A549 (cell line): ENCODE measurements at regions not wholly inside any gene's neighbourhood (a gene's known extent, or its start where the extent isn't known, plus 50 kb on each side); places are given as distances from the start of the nearest gene placed in this dataset.

Experiments
- CEBPB ChIP-seq, 2 experiments: fragments of >200 bp in 1 of 2; sonication (Bioruptor Twin) in 1 of 2; formaldehyde crosslinking in 1 of 2; IDR thresholded peaks; 2 replicates each; pipeline ENCODE4 v1.6.1; 2012 to 2016
- CHD2 ChIP-seq: fragments of 150-350 bp; IDR thresholded peaks from 2 replicates; pipeline ENCODE4 v1.6.1; 2014; ENCODE audit warnings: low read length; ENCODE audit not compliant: partially characterized antibody
- CTCF ChIP-seq: fragments of >200 bp; sonication (Bioruptor Twin); formaldehyde crosslinking; IDR thresholded peaks from 3 replicates; pipeline ENCODE4 v1.5.1; 2016
- FOXS1 ChIP-seq: fragments of 250-450 bp; sonication (Bioruptor Pico); IDR thresholded peaks from 2 replicates; pipeline ENCODE4 v1.5.0; 2020; ENCODE audit warnings: mild to moderate bottlenecking, moderate library complexity
- JUN ChIP-seq, 2 experiments: fragments of >200 bp; sonication (Bioruptor Twin); formaldehyde crosslinking; IDR thresholded peaks; 2 replicates in 1 of 2; 3 replicates in 1 of 2; pipeline ENCODE4 v1.6.1; 2016 to 2017
- MAX ChIP-seq: IDR thresholded peaks from 2 replicates; pipeline ENCODE4 v1.6.1; 2012
- NR3C1 ChIP-seq: fragments of >200 bp; sonication (Bioruptor Twin); formaldehyde crosslinking; IDR thresholded peaks from 3 replicates; pipeline ENCODE4 v1.6.1; 2017
- PHF8 ChIP-seq: fragments of 200-600 bp; sonication (generic); IDR thresholded peaks from 2 replicates; pipeline ENCODE4 v1.6.1; 2016; ENCODE audit warnings: low read depth, mild to moderate bottlenecking, antibody characterized with exemption, moderate library complexity, borderline replicate concordance
- POLR2A ChIP-seq: IDR thresholded peaks from 2 replicates; pipeline ENCODE4 v1.6.1; 2012; ENCODE audit warnings: mild to moderate bottlenecking, low read length
- SMC3 ChIP-seq: fragments of >200 bp; sonication (Bioruptor Twin); formaldehyde crosslinking; IDR thresholded peaks from 3 replicates; pipeline ENCODE4 v1.6.1; 2018; ENCODE audit warnings: inconsistent platforms
- SREBF2 ChIP-seq: fragments of 450-650 bp; IDR thresholded peaks from 2 replicates; pipeline ENCODE4 v1.6.1; 2014; ENCODE audit warnings: mild to moderate bottlenecking, moderate library complexity
- TF ChIP-seq, protein P1 (sequence below): fragments of >200 bp; sonication (Bioruptor Twin); formaldehyde crosslinking; IDR thresholded peaks from 2 replicates; pipeline ENCODE4 v1.6.1; 2016

DNA sequence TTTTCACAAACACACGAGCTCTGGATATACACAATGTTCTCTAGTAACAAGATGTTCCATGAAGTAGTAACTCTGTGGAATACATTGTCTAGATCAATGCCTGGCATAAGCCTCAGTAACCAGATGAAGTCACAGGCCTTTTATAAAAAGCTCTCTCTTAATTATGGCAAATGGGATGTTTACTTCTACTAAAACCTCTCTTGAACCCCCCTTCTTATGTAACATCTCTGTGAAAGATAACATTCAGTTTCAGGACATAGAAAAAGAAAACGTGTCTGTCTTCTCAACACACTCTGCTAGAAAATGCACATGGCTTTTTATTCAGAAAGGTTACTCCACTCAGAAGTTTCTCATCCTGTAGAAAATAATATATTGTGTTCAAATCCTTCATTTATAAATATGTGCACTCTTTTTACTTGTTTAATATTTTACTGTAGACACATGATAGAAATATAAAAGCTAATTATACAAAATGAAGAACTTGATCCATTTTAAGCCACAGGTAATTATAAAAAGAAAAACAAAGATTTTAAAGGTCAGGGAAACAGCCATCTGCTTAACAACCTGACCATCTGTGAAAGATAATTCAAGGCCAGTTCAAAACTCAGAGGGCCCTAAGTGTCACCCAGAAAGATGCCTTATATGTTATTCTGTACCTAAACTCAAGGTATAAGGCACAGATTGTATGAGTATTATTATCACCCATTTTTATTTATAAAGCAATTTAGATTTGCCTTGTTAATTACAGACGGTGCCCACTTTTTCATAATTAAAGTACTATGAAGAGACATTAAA is 812.0 kb downstream of the CDH18 start:
- TF ChIP-seq MAX (no peak), SMC3 (no peak), CTCF (no peak), NR3C1 (no peak), JUN (IDR thresholded peaks at IDR 0.05) (no peak), SREBF2 (no peak), POLR2A (no peak), FOXS1 (CRISPR knock-in tag) (no peak), CHD2 (no peak), PHF8 (no peak), CEBPB (IDR thresholded peaks at IDR 0.05) (no peak)
- TF ChIP-seq, protein P1, sequence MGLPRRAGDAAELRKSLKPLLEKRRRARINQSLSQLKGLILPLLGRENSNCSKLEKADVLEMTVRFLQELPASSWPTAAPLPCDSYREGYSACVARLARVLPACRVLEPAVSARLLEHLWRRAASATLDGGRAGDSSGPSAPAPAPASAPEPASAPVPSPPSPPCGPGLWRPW: no peak
